GM19438 (cell line): ENCODE measurements at regions not wholly inside any gene's neighbourhood (a gene's known extent, or its start where the extent isn't known, plus 50 kb on each side); places are given as distances from the start of the nearest gene placed in this dataset.

Experiments
- ATAC-seq: cut with Tn5 transposase; IDR thresholded peaks from one replicate; pipeline ENCODE4 v1.9.1; 2021; ENCODE audit warnings: low read depth; ENCODE audit not compliant: unreplicated experiment

GRCh38 chr9:119559056-119559455 is 189.8 kb upstream of the BRINP1 start:
- ATAC-seq: no peak

GRCh38 chr9:119556129-119556875 is 187.1 kb upstream of the BRINP1 start:
- peak; percentile 96 for ATAC-seq

- ATAC-seq: no peak
Measured at GRCh38 chr9:119544492-119544891, 175.3 kb upstream of the BRINP1 start.

GRCh38 chr9:119537138-119537537 is 167.9 kb upstream of the BRINP1 start:
- ATAC-seq: no peak

- ATAC-seq: no peak
Measured at GRCh38 chr9:119533504-119533903, 164.3 kb upstream of the BRINP1 start.

GRCh38 chr9:119526698-119527097 is 157.5 kb upstream of the BRINP1 start:
- no peak for ATAC-seq

GRCh38 chr9:119523508-119523907 is 154.3 kb upstream of the BRINP1 start:
- no peak for ATAC-seq

- no peak for ATAC-seq
Measured at GRCh38 chr9:119522381-119522780, 153.1 kb upstream of the BRINP1 start.

- no peak for ATAC-seq
Measured at GRCh38 chr9:119509291-119509905, 140.2 kb upstream of the BRINP1 start.

GRCh38 chr9:119501374-119501773 is 132.1 kb upstream of the BRINP1 start:
- no peak for ATAC-seq

- no peak for ATAC-seq
Measured at GRCh38 chr9:119500072-119500771, 131.0 kb upstream of the BRINP1 start.

- ATAC-seq: no peak
Measured at GRCh38 chr9:119487118-119487827, 118.0 kb upstream of the BRINP1 start.

GRCh38 chr9:119483153-119483552 is 113.9 kb upstream of the BRINP1 start:
- no peak for ATAC-seq

GRCh38 chr9:119477197-119477596 is 108.0 kb upstream of the BRINP1 start:
- no peak for ATAC-seq

- no peak for ATAC-seq
Measured at GRCh38 chr9:119458068-119458467, 88.8 kb upstream of the BRINP1 start.

GRCh38 chr9:119453980-119454379 is 84.7 kb upstream of the BRINP1 start:
- no peak for ATAC-seq

GRCh38 chr9:119453490-119453911 is 84.3 kb upstream of the BRINP1 start:
- ATAC-seq: no peak

- ATAC-seq: no peak
Measured at GRCh38 chr9:119451426-119451825, 82.2 kb upstream of the BRINP1 start.

- no peak for ATAC-seq
Measured at GRCh38 chr9:119443179-119443578, 73.9 kb upstream of the BRINP1 start.

GRCh38 chr9:119441832-119442231 is 72.6 kb upstream of the BRINP1 start:
- ATAC-seq: no peak

GRCh38 chr9:119441338-119441737 is 72.1 kb upstream of the BRINP1 start:
- ATAC-seq: no peak
